ENCODE measurements at regions not wholly inside any gene's neighbourhood (a gene's known extent, or its start where the extent isn't known, plus 50 kb on each side); places are given as distances from the start of the nearest gene placed in this dataset.

DNA sequence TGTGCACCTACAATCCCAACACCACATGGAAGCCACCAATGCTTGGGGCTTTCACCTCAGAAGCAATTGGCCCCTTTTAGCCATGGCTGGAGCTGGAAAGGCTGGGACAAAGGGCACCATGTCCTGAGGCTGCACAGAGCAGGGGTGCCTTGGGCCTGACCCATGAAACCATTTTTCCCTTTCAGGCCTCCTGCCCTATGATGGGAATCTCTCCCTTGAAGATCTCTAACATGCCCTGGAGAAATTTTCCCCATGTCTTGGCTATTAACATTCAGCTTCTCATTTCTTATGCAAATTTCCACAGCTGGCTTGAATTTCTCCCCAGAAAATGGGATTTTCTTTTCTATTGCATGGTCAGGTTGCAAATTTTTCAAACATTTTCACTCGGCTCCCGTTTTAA is 823.6 kb downstream of the GALC start:
- no peak for DNase-seq (ENCODE audit: low read depth)
- TF ChIP-seq, protein P1, sequence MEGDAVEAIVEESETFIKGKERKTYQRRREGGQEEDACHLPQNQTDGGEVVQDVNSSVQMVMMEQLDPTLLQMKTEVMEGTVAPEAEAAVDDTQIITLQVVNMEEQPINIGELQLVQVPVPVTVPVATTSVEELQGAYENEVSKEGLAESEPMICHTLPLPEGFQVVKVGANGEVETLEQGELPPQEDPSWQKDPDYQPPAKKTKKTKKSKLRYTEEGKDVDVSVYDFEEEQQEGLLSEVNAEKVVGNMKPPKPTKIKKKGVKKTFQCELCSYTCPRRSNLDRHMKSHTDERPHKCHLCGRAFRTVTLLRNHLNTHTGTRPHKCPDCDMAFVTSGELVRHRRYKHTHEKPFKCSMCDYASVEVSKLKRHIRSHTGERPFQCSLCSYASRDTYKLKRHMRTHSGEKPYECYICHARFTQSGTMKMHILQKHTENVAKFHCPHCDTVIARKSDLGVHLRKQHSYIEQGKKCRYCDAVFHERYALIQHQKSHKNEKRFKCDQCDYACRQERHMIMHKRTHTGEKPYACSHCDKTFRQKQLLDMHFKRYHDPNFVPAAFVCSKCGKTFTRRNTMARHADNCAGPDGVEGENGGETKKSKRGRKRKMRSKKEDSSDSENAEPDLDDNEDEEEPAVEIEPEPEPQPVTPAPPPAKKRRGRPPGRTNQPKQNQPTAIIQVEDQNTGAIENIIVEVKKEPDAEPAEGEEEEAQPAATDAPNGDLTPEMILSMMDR (IDR thresholded peaks at IDR 0.05; ENCODE audit: control insufficient read depth, extremely low read depth, insufficient read depth) = no peak

DNA sequence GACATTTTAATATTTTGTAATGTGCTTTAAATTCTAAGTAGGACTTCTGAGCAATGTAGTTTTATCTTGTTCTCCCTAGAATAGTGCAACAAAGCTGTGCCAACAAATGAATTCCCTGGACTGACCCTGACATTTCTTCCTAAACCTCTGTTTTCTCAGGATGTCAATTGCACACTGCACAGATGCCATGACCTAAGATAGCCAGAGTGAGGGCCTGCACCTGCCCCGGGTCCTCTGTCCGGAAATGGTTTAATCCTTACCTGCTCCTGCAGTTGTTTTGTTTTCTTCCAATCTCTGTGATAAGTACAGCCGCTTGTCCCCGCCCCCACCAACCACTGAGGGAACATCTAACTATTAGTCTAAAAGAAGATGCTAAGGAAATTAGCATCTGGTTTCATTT is 831.5 kb downstream of the GALC start:
- DNase-seq (ENCODE audit: low read depth) = no peak
- TF ChIP-seq, protein P1 (IDR thresholded peaks at IDR 0.05; ENCODE audit: control insufficient read depth, extremely low read depth, insufficient read depth) = no peak
- H3K4me3 ChIP-seq (ENCODE audit: low read depth, low read length) = no peak overlapping the region

More for the DNA sequence above, 823.6 kb downstream of the GALC start:
- H3K4me3 ChIP-seq (ENCODE audit: low read depth, low read length) = no peak overlapping the region

DNA sequence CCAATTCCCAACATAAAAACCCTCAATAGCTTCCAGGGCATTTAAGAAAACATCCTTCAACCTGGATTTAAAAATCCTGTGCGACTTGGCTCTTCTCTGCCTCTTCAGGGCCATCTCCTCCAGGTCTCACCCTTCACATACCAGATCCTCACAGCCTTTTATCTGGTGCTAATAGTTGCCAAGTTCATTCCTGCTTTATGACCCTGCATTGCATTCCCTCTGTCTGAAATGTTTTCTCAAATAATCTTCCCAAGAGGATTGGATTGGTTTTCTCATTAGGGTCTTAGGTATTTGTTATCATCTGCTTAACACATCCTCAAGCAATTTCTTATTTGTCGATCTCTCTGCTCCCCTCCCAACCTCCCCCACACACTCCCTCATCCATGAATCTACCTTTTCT is 832.0 kb downstream of the GALC start:
- H3K4me3 ChIP-seq (ENCODE audit: low read depth, low read length) = no peak overlapping the region
- DNase-seq (ENCODE audit: low read depth) = no peak
- TF ChIP-seq, protein P1 (IDR thresholded peaks at IDR 0.05; ENCODE audit: control insufficient read depth, extremely low read depth, insufficient read depth) = no peak

DNA sequence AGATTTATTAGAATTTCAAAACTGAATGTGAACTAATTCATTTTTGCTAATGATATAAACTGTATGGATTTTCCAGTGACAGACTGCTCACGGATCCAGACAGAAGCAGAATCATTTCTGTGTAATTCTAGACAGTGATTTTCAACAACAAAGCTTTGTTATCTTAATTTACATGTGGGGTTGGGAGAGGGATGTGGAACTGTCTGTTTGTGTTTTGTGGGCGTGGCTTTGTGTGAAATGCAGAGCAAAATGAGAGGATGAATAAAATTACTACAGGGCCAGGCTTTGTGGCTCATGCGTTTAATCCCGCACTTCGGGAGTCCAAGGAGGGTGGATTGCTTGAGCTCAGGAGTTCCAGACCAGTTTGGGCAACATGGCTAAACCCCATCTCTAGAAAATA is 834.7 kb downstream of the GALC start:
- TF ChIP-seq, protein P1 (IDR thresholded peaks at IDR 0.05; ENCODE audit: control insufficient read depth, extremely low read depth, insufficient read depth) = no peak
- DNase-seq (ENCODE audit: low read depth) = no peak
- no peak overlapping the region for H3K4me3 ChIP-seq (ENCODE audit: low read depth, low read length)

DNA sequence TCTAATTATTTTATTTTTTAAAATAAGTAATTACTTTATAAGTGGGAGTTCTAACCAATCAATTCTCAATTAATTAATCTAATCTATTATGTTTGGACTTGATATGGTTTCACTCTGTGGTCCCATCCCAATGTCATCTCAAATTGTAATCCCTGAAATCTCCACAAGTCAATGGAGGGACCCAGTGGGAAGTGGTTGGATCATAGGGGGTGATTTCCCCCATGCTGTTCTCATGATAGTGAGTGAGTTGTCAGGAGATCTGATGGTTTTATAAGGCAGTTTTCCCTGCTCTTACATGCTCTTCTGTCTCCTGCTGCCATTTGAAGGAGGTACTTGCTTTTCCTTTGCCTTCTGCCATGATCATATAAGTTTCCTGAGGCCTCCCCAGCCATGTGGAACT is 836.1 kb downstream of the GALC start:
- no peak for DNase-seq (ENCODE audit: low read depth)

DNA sequence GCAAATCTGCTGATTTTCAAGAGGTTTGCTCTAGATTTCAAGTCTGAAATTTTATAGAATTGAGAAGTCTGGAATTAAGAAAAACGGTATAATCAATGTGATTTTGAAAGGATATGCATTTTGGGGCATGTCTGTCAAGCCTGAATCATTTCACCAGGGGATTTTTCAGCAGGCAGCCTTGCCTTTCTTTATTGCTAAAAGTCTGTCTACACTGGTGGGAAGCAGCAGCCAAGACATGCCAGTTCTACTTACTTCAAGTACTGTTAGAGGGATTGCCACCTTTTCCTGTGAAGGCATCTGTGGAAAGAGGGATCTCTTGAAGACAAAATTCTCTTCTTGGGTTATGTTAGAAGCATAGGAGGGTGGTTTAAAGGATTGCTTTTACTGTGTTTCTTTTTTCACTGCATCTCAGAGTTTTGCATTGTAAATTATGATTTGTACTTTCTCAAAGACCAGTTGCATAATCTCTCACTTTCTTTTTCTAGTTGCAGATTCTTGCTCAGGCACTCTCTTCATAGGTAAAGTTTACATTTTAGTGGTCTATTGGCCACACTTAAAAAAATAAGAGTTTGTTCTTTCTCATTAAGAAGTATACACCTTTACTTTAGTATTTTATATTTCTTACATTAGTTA is 837.0 kb downstream of the GALC start:
- TF ChIP-seq, protein P1 (IDR thresholded peaks at IDR 0.05; ENCODE audit: control insufficient read depth, extremely low read depth, insufficient read depth) = no peak
- no peak for DNase-seq (ENCODE audit: low read depth)
- no peak overlapping the region for H3K4me3 ChIP-seq (ENCODE audit: low read depth, low read length)

More for the DNA sequence above, 836.1 kb downstream of the GALC start:
- TF ChIP-seq, protein P1 (IDR thresholded peaks at IDR 0.05; ENCODE audit: control insufficient read depth, extremely low read depth, insufficient read depth) = no peak
- no peak overlapping the region for H3K4me3 ChIP-seq (ENCODE audit: low read depth, low read length)

DNA sequence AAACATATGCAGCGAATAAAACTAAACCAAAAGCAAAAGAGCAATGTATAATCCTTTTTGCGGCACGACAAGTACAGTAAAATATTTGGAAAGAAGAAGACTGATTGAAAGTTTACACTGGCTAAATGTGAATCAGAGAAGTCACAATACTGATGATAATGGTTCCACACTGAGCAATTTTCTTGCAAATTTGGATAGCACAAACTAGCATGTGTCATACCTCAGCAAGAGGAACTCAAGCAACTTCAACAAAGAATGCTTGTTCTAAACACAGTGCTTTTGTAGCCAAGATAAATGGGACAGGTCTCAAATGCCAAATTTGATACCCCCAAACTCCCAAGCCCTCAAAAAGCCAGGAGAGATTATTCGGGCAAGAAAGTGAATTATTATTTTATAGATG is 839.1 kb downstream of the GALC start:
- no peak overlapping the region for H3K4me3 ChIP-seq (ENCODE audit: low read depth, low read length)
- DNase-seq (ENCODE audit: low read depth) = no peak
- TF ChIP-seq, protein P1 (IDR thresholded peaks at IDR 0.05; ENCODE audit: control insufficient read depth, extremely low read depth, insufficient read depth) = no peak
